Stimulated activated CD8-positive, alpha-beta memory T cell treated with anti-CD3 and anti-CD28 coated beads, Interleukin-12 subunit alpha, Interleukin-12 subunit beta, amount 100 ng/mL, for 4 hours (primary cell): ENCODE measurements at regions not wholly inside any gene's neighbourhood (a gene's known extent, or its start where the extent isn't known, plus 50 kb on each side); places are given as distances from the start of the nearest gene placed in this dataset.
"Not testable (repeated sequence)": the region's sequence is repeated elsewhere in the genome, so short reads cannot be mapped to it uniquely, and the experiment has no call there.

Experiments used
- DNase-seq: peaks from one replicate; pipeline ENCODE4 v3.0.0-alpha.2; 2020; ENCODE audit warnings: low read depth

DNA sequence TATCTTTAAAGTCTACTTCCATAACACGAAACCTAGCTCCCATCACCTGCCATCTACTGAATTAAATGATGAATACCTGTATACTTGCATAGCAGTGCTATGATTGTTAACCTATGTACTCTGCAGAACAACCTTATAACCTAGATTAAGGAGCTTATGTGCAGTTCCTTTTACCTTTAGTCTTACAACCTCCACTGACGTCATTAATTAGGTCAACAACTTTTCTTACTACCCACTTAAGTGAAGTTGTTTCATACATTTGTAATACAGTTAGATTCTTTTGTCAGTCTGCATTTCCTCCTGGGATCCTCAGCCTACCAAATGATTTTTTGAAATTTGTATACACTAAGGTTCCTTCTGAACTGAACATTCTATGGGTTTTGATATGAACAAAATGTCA lies 1082.3 kb downstream of the SUCLG1 start:
- DNase-seq: no peak

DNA sequence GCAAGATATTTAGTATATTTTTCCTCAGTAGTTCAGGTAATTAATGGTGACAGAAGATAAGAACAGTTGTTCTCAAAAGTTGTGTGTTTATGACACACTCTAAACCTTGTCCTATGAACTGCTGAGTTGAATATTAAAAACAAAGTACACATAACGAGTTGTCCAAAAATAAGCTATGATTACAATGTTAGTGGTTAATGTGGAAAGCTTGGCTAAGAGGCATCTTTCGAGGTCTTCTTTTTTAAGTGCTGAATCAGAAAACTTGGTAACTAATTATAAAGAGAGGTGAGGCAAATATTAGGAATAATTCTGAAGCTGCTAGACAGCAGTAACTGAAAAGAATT lies 1088.7 kb downstream of the SUCLG1 start:
- no peak for DNase-seq

DNA sequence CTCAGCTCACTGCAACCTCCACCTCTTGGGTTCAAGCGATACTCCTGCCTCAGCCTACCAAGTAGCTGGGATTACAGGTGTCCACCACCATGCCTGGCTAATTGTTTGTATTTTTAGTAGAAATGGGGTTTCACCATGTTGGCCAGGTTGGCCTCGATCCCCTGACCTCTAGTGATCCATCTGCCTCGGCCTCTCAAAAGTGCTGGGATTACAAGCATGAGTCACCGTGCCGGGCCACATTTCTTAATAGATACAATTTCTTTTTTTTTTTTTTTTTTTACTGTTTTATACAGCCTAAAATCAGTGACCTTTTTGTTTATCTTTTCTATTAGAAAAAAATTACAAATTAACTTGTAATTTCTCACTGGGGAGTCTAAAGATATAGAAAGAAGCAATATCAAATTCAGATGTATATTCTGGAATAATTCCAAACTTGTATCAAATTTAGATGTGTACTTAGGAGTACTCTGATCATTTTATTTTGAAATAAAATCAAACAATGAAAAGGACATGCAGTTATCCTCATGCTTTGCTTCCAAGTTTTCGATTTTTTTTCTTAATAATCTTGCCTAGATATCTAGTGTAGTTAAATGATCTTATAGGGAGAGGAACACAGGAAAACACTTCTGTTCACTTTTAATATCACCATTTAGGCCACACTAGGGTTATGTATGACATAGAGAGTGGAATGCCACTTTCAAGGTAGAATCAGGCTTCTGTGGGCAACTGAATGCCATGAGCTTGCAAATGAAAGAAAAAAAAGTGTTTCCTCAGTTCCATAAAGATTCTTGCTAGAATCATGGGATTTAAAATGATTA lies 1089.3 kb downstream of the SUCLG1 start:
- no peak for DNase-seq

DNA sequence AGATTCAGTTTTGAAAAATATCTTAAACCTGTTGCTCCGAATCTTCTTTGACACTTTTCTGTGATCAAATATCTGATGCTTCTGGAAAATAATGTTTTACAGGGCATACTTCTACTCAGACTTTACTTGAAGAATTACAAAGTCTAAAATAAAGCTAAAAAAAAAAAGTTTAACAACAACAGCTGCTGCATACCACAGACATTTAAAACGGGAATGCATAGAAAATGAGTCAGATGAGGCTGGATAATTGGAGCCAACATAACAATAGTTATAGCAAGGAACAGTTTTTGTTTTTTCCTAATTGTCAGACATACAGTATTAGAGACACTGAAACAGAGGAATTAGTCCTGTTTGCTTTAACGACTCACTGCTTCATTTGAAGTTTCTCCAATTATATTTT lies 1090.2 kb downstream of the SUCLG1 start:
- no peak for DNase-seq

DNA sequence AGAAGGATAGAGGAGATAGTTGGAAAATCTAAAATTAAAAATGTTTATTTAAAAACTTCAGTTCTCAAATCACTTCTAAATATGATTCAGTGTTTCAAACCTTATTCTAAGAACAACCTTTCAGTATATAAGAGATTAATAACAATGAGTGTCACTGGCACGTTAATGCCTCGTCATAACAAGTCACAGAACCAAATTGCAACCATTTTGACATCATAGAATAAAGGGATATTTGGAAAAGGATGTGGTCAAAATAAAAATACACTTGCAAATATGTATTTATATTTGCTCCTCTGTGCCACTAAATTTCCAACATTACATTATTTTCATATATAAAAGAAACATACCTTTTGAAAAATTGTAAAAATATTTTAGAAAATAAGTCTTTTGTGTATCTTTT lies 1090.6 kb downstream of the SUCLG1 start:
- DNase-seq: no peak

DNA sequence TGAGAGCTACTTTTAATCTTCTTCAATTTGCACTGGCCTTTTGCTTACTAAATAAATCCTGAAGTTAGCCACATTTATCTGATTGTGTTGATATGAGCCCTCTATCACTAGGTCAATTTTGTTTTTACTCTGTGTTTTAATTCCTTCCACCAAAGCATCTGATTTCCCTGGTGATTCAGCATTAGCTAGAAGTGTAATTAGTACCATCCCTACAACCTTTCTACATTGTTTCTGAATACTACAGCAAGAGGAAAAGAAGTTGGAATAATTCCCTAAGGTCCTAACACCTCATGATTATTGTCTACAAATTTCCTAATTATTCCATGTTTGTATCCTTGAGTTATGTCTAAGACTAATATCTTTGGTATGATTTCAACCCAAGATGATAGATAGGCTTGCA lies 1093.6 kb downstream of the SUCLG1 start:
- no peak for DNase-seq

DNA sequence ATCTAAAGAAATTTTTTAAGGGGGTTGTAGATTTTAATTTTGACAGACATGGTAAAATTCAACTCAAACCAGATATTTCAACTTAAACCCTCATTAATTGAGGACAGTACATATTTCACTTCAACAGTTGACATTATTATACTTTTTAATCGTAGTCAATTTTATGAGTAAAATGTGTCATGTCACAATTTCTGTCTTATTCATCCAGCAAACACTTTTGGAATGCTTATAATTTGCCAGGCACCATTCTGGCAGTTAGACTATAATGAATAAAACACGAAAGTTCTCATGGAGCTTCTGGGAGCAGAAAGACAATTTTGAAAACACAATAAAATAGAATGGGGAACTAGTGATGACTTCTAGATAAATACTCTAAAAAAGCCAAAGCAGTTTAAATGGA lies 1094.8 kb downstream of the SUCLG1 start:
- DNase-seq: no peak

DNA sequence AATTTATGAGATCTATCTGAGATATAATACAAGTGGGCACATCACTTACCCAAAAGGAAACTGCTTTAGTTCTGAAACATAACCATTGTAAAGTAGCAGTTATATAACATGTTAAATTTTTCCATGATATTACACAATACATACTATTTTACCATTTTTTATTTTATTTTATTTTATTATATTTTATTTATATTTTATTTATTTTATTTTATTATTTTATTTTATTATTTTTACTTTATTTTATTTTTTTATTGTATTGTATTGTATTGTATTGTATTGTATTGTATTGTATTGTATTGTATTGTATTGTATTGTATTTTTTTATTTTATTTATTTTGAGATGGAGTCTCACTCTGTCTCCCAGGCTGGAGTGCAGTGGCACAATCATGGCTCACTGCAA lies 1095.9 kb downstream of the SUCLG1 start:
- DNase-seq: not testable (repeated sequence)

DNA sequence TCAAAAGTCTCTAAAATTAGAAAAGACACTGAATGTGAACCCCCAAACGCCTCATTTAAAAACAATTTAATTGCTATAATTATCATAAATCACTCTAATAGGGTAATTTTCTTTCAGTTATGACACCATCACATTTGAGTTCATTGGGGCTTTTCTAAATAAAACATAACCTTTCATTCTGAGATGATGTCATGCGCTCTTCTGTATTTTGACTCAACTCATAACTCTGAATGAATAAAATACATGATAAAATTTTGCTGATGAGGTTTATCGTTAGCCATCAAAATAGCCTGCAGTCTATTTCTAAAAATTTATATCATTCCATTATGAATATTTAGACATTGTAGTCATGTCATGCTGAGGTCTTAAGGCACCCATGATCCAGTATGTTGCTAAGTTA lies 1099.7 kb downstream of the SUCLG1 start:
- DNase-seq: no peak

DNA sequence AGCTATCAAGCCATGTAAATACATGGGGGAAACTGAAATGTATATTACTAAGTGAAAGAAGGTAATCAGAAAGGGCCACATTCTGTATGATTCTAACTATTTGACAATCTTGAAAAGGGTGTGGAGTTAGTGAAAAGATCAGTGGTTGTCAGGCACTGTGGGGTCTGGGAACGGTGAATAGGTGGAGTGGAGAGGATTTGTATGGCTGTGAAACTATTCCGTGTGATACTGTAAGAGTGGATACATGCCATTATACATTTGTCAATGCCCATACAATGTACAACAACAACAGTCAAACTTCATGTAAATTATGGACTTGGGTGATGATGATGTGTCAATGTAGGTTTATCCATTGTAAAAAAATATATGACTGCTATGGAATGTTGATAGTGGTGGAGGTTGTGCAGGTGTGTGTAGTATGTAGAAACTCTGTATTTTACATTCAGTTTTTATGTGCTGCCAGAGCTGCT lies 1116.2 kb downstream of the SUCLG1 start:
- DNase-seq: no peak

DNA sequence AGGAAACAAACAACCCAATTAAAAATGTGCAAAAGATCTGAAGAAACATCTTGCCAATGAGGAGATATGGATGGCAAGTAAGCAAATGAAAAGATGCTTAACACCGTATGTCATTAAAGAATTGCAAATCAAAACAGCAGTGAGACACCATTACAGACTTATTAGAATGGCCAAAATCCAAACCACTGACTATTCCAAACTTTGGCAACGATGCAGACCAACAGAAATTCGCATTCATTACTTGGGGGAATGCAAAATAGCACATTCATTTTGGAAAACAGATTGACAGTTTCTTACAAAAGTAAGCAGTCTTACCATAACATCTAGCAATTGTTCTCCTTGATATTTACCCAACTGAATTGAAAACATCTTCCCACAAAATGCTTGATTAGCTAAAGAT lies 1118.7 kb downstream of the SUCLG1 start:
- no peak for DNase-seq

DNA sequence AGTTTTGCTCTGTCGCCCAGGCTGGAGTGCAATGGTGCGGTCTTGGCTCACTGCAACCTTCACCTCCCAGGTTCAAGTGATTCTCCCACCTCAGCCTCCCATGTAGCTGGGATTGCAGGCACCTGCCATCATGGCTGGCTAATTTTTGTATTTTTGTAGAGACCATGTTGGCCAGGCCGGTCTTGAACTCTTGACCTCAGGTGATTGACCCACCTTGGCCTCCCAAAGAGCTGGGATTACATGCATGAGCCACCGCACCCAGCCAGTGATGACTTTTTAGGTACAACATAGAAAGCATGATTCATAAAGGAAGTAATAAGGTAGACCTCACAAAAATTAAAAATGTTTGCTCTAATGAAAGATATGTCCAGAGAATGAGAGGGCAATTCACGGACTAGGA lies 1119.1 kb downstream of the SUCLG1 start:
- not testable (repeated sequence) for DNase-seq

DNA sequence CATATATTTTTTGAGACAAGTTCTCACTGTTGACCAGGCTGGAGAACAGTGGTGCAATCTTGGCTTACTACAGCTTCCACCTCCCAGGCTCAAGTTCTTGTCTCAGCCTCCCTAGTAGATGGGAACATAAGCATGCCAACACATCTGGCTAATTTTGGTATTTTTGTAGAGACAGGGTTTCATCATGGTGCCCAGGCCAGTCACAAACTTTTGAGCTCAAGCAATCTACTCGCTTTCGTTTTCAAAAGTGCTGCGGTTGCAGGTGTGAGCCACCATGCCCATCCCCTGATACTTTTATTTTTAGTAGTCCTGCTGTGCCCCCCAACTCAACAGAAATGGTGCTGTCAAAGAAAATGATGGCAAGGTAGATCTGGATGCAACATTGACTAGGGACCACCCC lies 1127.3 kb downstream of the SUCLG1 start:
- DNase-seq: no peak

DNA sequence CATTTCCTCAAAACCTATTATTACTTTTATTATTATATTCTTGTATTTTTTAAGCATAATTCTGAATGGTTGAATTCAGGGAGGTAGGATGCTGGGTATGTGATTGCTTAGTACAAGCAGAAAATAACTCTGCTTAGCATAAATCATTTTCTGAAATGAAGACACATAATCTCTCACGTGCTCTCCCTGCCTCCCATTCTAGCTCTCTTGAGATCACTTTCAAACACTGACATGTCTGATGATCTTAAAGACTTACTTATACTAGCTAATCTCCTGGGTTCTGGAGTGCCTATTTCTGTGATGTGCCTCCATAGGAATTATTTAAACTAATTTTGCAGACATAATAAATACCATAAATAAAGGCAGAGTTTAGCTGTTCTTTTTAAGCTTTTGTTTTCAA lies 1136.0 kb downstream of the SUCLG1 start:
- DNase-seq: no peak

DNA sequence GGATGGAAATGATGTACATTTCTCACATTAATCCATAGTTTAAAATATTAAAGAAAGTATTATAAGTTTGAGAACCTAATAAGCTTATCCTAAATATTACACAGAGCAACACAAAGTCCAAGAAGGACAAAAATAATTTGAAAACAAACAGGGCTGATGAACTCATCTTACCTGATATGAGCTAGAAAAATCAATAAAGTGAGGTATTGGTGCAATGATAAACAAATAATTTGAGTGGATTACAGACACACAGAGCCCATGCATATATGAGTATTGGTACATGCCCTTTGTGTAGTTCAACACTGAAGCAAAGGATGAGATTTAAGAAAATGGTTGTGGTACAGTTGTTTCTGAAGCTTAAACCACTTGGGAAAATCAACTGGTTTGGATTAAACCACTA lies 1139.0 kb downstream of the SUCLG1 start:
- DNase-seq: no peak

DNA sequence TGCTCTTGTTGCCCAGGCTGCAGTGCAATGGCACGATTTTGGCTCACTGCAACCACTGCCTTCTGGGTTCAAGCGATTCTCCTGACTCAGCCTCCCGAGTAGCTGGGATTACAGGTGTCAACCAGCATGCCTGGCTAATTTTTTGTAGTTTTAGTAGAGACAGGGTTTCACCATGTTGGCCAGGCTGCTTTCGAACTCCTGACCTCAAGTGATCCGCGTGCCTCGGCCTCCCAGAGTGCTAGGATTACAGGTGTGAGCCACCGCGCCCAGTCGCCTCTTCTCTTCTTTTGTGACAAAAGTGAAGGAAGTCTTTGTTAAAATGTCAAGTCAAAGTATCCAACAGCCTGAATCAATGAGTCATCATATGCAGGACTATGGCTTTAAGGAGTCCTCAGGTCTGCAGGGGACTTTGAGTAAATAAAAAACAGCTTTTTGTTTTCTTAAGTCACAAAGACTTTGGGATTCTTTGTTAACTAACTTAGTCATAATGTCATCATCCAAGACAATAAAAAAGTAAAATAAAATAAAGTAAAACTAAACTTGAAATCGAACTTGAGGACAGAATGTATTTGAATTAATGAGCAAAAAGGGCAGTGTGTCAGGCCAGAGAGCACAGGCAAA lies 1153.2 kb downstream of the SUCLG1 start:
- DNase-seq: no peak

DNA sequence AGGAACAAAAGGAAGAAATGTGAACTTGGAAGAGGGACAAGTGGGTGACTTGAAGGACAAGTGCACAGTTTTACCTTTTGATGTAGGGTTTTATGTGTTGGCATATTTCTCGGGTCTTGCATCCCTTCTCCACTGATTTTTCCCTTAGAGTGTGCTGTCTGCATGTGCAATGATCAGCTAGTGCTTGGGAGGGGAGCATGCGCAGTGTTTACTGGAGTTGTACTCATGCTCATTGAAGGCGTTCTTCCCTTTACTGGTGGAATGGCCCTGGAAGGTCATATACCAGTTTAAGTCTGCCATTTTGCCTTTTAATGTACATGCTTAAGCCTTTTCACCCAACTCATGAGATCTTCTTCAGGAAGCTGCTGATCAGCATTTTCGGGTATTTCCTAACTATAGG lies 1168.0 kb downstream of the SUCLG1 start:
- DNase-seq: no peak

DNA sequence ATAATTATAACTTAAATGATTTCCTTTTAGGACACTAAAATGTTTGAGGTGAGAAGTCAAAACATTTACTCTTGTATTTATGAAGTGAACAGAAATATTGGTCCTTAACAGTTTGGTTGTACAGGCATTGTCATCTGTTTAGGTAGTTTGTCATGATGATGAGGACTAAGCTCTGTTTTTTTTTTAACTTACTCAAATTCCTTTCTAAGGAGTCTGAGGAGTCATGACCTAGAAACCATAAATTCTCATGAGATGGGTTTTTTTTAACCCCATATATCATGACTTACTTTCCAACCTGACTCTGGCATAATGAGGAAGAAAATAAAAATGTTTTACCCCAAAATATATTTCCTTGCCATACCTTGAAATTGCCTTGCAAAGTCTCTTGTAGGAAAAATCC lies 1176.2 kb downstream of the SUCLG1 start:
- DNase-seq: no peak

DNA sequence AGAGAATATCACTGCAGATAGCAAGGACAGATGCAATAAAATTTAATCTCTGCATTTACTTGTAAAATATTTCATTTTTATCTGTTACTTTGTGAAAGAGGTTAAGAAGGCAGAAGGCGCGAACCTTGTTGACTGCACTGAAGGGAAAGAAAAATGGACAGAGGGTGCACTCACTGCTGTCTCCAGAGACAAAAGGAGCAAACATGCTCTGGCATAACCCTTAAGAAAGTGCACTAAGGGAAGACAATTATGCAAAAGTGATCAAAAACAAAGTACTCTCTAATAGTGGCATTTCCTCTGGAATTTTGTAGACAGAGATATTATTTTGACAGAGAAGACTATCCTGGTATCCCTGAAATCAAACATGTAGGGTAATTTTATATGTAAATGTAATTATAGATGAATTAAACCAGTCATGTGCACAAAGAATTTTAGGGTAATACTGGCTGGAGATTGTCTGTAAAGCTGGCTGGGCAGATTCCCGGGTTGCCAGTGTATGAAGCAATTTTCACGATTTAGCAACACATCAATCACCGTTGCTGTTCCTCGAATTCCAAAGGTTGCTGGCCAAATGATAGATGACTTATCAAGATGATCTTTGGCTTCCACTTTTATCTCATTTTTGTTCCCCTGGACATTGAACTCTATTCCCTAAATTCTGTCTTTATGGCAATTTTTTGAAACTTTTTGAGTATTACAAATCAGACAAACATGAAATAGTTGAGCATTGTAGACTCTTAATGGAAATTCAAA lies 1176.9 kb downstream of the SUCLG1 start:
- no peak for DNase-seq

DNA sequence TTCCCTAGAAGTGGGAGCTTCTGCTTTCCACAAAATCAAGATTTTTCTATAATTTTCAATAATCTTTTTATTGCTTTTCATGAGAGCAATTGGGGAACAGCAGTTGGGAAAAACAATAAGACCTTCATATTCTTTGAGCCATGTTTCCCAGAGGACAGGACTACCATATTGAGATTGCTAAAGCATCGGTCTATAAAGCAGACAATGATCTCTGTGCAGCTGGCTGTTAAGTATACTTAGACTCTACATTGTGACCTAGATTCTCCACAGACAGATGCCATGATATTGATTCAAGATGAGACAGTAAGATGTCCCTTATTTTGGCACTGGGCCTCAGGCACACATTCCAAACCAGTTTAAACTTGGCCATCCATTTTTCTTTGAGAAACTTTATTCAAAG lies 1178.7 kb downstream of the SUCLG1 start:
- no peak for DNase-seq

DNA sequence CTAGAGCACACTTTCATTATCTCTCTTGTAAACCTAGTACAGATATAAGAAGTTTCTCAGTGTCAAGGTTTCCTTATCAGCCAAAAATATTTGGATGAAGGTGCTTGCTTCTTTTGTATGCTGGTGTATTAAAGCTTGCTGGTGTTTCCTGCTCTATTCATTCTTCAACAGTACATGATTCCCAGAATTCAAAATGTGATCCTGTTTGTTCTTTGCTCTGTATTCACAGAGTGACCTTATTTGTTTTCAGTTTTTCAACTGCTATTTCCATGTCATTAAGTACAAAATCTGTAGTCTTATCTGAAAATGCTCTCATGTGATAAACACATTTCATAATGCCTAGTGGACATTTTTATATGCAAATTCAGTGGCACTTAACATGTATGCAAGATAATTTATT lies 1185.8 kb downstream of the SUCLG1 start:
- no peak for DNase-seq

DNA sequence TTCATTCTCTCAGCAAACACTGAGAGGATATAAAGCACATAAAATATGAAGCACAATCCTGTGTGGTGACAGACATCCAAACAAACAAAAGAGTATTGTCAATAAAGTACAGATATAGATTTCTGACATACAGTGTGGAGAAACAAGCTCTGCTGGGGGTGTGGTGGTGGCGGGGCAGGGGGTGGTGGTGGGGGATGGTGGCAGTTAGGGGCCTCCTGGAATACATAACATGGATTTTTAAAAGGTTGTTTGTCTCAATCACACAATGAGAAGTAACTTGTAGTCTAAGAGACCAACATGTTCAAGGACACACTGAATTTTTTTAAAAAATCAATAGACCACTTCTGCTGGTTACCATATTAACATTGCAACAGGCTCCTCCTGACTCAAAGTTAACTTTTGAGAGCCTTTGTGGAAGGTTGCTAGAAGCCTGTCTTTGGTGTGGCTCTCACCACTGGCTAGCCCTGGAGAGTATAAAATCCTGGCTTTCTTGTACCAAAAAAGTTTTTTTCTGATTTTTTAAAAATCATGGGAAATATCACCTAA lies 1197.4 kb downstream of the SUCLG1 start:
- no peak for DNase-seq

DNA sequence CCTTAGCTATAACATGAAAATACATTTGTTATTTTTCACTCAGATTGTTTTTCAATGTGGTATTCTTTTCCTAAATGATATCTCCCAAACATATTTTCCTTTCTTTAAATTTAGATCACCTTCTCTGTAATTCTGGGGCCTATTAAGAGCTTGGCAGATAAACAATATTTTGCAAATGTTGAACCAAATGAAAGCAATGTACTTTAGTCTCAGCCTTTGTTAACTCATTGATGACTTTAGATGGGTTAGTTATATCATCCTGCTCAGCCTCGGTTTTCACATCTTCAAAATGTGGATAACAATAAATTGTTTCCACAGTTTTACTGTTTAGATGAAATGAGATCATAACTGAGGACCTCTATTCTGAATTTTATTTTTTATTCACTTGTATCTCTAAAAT lies 1205.2 kb downstream of the SUCLG1 start:
- no peak for DNase-seq
